Fibroblast of skin of left quadriceps (primary cell): ENCODE measurements at regions not wholly inside any gene's neighbourhood (a gene's known extent, or its start where the extent isn't known, plus 50 kb on each side); places are given as distances from the start of the nearest gene placed in this dataset.
"Not testable (repeated sequence)": the region's sequence is repeated elsewhere in the genome, so short reads cannot be mapped to it uniquely, and the experiment has no call there.

Experiments used
- DNase-seq, 2 experiments: peaks; one replicate each; pipeline ENCODE4 v3.0.0-alpha.2; 2013; ENCODE audit warnings: low read depth in 2 of 2

GRCh38 chr6:780706-781105 lies 87.8 kb upstream of the EXOC2 start:
- no peak for DNase-seq

- no peak for DNase-seq
Observed at GRCh38 chr6:776951-777350, 84.0 kb upstream of the EXOC2 start.

GRCh38 chr6:776528-776931 lies 83.6 kb upstream of the EXOC2 start:
- no peak for DNase-seq

- DNase-seq = no peak
Observed at GRCh38 chr6:775863-776262, 82.9 kb upstream of the EXOC2 start.

- DNase-seq = not testable (repeated sequence)
Observed at GRCh38 chr6:771683-772082, 78.7 kb upstream of the EXOC2 start.

GRCh38 chr6:767755-768512 lies 75.0 kb upstream of the EXOC2 start:
- no peak for DNase-seq

- no peak for DNase-seq
Observed at GRCh38 chr6:766625-767024, 73.7 kb upstream of the EXOC2 start.

GRCh38 chr6:761997-762396 lies 69.1 kb upstream of the EXOC2 start:
- DNase-seq = no peak

- no peak for DNase-seq
Observed at GRCh38 chr6:760982-761955, 68.3 kb upstream of the EXOC2 start.

GRCh38 chr6:759729-760128 lies 66.8 kb upstream of the EXOC2 start:
- DNase-seq = no peak

GRCh38 chr6:756224-756623 lies 63.3 kb upstream of the EXOC2 start:
- no peak for DNase-seq

- DNase-seq = no peak
Observed at GRCh38 chr6:754202-754601, 61.3 kb upstream of the EXOC2 start.

- DNase-seq = no peak
Observed at GRCh38 chr6:753486-753885, 60.5 kb upstream of the EXOC2 start.

- DNase-seq = no peak
Observed at GRCh38 chr6:752438-752837, 59.5 kb upstream of the EXOC2 start.

- DNase-seq = no peak
Observed at GRCh38 chr6:751765-752164, 58.8 kb upstream of the EXOC2 start.

- no peak for DNase-seq
Observed at GRCh38 chr6:747921-748320, 55.0 kb upstream of the EXOC2 start.

- DNase-seq = no peak
Observed at GRCh38 chr6:747028-747427, 54.1 kb upstream of the EXOC2 start.

- DNase-seq = no peak
Observed at GRCh38 chr6:744666-745353, 51.9 kb upstream of the EXOC2 start.

GRCh38 chr6:743320-744096 lies 50.6 kb upstream of the EXOC2 start:
- no peak for DNase-seq
